HG03354 (cell line): ENCODE measurements at regions not wholly inside any gene's neighbourhood (a gene's known extent, or its start where the extent isn't known, plus 50 kb on each side); places are given as distances from the start of the nearest gene placed in this dataset.
"Not testable (repeated sequence)": the region's sequence is repeated elsewhere in the genome, so short reads cannot be mapped to it uniquely, and the experiment has no call there.

Experiments
- ATAC-seq: cut with Tn5 transposase; IDR thresholded peaks from one replicate; pipeline ENCODE4 v1.9.1; 2021; ENCODE audit warnings: mild to moderate bottlenecking; ENCODE audit not compliant: unreplicated experiment, poor library complexity, severe bottlenecking

- no peak for ATAC-seq
Measured at GRCh38 chr11:28820296-28820989, 712.3 kb downstream of the METTL15 start.

- ATAC-seq = no peak
Measured at GRCh38 chr11:28819741-28820140, 711.6 kb downstream of the METTL15 start.

DNA sequence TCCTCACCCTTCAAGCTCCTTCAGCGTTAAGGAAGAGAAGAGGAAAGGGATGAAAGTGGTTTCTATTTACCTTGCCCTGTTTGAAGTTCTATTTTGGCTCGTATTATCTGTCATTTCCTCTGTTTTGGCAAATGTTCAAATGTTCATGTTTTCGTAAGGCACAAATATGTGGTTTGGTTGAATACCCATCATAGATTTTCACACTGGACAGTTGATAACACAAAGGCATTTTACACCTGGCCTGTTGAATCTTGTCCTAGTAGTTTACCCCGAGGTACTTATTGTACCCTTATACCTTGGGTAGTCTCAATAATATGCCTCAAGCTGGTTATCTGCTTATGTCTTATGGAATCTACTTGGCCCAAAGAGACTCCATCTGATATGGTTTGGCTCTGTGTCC lies 706.9 kb downstream of the METTL15 start:
- no peak for ATAC-seq

DNA sequence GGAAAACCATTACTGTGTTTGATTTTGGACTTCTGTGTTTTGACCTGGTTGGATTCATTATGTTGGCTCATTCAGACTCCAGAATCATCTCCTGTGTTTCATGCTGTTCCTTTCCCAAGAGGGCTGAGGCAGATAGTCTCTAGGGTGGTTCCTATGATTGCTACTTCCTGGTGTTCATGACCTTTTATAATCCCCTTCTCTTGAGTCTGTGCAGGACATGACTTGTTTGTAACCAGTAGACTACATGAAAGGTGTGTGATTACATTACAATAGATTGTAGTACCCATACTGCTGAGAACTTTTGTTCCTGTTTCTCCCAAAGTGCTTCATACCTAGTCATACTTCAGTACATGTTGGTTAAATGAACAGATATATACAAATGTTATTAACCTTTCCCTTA lies 700.6 kb downstream of the METTL15 start:
- no peak for ATAC-seq

GRCh38 chr11:28799316-28799715 lies 691.1 kb downstream of the METTL15 start:
- ATAC-seq = no peak

GRCh38 chr11:28798286-28798685 lies 690.1 kb downstream of the METTL15 start:
- ATAC-seq = no peak

GRCh38 chr11:28797536-28797935 lies 689.3 kb downstream of the METTL15 start:
- ATAC-seq = no peak

GRCh38 chr11:28794405-28794804 lies 686.2 kb downstream of the METTL15 start:
- ATAC-seq = no peak

GRCh38 chr11:28793282-28793738 lies 685.1 kb downstream of the METTL15 start:
- ATAC-seq = no peak

GRCh38 chr11:28792856-28793255 lies 684.7 kb downstream of the METTL15 start:
- ATAC-seq = no peak

DNA sequence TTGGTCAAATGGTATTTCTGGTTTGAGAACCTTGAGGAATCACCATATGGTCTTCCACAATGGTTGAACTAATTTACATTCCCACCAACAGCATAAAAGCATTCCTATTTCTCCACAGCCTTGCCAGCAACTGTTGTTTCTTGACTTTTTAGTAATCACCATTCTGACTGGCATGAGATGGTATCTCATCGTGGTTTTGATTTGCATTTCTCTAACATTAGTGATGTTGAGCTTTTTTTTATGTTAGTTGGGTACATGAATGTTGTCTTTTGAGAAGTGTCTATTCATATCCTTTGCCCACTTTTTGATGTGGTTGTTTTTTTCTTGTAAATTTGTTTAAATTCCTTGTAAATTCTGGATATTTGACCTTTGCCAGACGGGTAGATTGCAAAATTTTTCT lies 679.7 kb downstream of the METTL15 start:
- ATAC-seq = not testable (repeated sequence)

DNA sequence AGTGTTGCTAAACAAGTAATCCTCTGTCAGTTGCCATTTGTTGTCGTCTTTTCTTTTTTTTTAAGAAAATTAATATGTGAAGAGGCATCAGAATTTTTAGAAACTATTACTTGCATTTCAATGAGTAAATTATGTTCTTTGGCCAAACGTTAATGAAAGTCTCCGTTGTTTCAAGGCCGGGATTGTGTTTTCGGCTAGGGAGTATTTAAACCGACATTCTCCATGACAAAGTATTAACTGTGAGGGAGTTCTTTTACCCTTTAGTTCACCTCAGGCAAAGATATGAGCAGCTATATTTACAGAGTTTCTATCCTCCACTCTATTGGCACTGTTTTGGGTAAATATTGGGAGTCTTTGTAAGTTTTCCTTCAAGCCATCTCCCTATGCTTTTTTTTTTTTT lies 668.9 kb downstream of the METTL15 start:
- ATAC-seq = no peak

DNA sequence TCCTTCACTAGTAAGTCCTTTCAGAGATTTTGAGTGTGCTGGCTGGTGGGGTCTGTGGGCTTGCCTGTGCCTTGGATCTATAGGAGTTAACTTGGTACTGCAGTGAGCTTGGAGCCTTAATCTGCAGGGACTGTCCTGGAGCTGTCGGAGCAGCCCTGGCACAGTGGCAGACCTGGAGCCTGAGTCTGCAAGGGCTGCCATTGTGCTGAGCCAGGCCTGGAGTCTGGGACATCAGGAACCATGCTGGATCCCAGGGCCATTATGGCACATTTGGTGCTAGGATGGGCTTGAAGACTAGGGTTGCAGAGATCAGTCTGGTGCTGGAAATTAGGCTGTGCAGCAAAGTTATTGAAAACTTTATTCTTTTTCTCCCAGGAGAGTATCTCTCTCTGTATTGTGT lies 665.4 kb downstream of the METTL15 start:
- ATAC-seq = no peak

GRCh38 chr11:28770806-28771205 lies 662.6 kb downstream of the METTL15 start:
- no peak for ATAC-seq

DNA sequence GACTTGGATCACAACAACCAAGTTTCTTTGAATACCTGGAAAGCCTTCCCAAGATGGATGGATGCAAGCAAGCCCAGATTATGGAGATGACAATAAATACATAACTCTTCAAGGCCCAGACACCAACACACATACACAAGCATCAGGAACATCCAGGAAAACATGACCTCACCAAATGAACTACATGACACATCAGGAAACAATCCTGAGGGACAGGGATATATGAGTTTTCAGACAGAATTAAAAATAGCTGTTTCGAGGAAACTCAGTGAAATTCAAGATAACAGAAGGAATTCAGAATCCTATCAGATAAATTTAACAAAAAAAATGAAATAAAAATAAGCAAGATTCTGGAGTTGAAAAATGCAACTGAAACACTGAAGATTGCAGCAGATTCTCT lies 659.4 kb downstream of the METTL15 start:
- ATAC-seq = no peak

- no peak for ATAC-seq
Measured at GRCh38 chr11:28763876-28764275, 655.7 kb downstream of the METTL15 start.

DNA sequence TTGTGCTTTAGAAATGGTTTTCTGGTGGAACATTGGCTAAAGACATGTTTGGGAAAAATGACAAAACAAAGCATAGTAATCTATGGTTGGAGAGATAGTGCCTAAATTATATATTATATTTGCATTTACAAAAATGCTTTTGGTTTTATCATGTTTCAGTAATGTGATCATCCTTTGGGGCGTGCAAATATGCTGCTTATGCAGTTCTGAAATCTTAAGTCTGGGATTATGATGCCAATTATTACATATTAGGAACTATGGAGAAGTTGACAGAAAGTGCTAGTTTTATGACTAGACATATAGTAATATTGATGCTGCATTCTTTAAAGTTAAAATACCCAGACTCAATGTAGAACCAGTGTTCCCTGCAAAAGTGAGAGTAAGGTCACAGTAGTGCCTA lies 655.0 kb downstream of the METTL15 start:
- ATAC-seq = no peak

GRCh38 chr11:28760676-28761390 lies 652.6 kb downstream of the METTL15 start:
- no peak for ATAC-seq

DNA sequence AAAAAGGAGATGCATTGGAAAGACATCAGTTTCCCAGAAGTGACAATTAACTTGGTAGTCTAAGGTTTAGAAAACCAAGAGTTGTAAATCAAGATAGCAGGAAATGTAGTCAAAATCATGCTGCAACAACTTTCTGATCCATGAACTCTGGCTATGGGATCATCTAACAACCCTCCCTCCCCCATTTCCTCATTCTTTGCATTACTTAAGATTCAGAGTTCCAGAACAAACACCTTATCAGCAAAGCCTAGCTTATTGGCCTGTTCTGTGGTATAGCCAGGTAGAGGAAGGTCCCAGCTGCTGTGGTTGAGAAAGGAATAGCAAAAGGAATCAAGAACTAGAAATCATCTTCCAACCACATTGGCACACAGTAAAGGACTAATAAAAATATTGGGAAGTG lies 651.1 kb downstream of the METTL15 start:
- no peak for ATAC-seq

DNA sequence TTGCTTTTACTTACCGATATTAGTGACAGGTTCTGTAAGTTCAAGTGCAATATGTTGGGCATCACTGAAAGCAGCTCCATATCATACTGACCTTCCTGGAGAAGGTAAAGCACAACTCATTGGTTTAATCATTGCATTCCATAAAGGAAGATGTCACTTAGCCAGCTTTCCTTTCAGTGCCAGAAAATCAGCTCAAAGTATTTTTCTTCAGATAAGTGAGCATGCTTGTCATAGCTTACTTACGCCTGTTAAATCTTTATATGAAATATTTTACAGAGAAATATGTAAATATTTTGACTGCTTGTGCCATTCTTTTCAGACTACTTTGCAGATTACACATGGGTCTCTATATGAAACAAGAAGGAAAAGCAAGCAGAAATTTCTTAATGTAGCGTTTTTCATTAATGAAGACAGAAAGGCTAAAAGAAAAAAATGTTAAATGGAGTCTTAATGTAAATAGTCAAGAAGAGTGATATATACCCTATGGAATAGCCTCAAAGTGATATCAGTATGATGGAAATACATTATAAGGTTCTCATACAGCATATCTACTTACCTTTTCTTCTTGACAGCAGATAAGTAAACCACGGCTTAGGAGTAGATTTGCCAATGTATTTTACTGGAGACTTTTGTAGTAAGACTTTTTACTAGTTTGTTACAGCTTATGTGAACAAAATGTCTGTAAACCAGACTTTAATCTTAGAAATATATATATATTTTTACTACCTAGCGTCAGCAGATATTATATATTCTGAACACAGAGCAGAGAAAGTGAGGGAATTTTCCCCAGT lies 649.7 kb downstream of the METTL15 start:
- no peak for ATAC-seq

- ATAC-seq = no peak
Measured at GRCh38 chr11:28756977-28757376, 648.8 kb downstream of the METTL15 start.
